HepG2 (cell line): ENCODE measurements at regions not wholly inside any gene's neighbourhood (a gene's known extent, or its start where the extent isn't known, plus 50 kb on each side); places are given as distances from the start of the nearest gene placed in this dataset.

ENCODE experiments used
- ELF1 ChIP-seq: sonication (generic); formaldehyde crosslinking; IDR thresholded peaks from 2 replicates; pipeline ENCODE4 v1.4.0; 2020; ENCODE audit warnings: missing genetic modification reagents
- ZC3H13 ChIP-seq: sonication (generic); formaldehyde crosslinking; IDR thresholded peaks from 2 replicates; pipeline ENCODE4 v1.8.1; 2023; ENCODE audit warnings: mild to moderate bottlenecking, missing genetic modification reagents, moderate library complexity
- ZNF264 ChIP-seq: sonication (generic); formaldehyde crosslinking; IDR thresholded peaks from 2 replicates; pipeline ENCODE4 v1.4.0; 2020; ENCODE audit warnings: missing genetic modification reagents
- ZNF556 ChIP-seq: sonication (generic); formaldehyde crosslinking; IDR thresholded peaks from 2 replicates; pipeline ENCODE4 v1.4.0; 2020; ENCODE audit warnings: mild to moderate bottlenecking, missing genetic modification reagents, borderline replicate concordance
- ZNF7 ChIP-seq: IDR thresholded peaks from 2 replicates; pipeline ENCODE4 v1.6.1; 2016; ENCODE audit warnings: missing biosample characterization, missing genetic modification reagents
- ZSCAN31 ChIP-seq: sonication (generic); formaldehyde crosslinking; IDR thresholded peaks from 2 replicates; pipeline ENCODE4 v1.5.0; 2020; ENCODE audit warnings: low read depth, mild to moderate bottlenecking, missing genetic modification reagents
- ZZZ3 ChIP-seq: sonication (generic); formaldehyde crosslinking; IDR thresholded peaks from 2 replicates; pipeline ENCODE4 v1.4.0; 2020; ENCODE audit warnings: missing genetic modification reagents, mild to moderate bottlenecking, borderline replicate concordance
- TF ChIP-seq, protein P1 (sequence below): sonication (generic); formaldehyde crosslinking; IDR thresholded peaks from 2 replicates; pipeline ENCODE4 v1.4.0; 2020; ENCODE audit warnings: mild to moderate bottlenecking, missing genetic modification reagents, borderline replicate concordance
- TF ChIP-seq, protein P2 (sequence below): sonication (generic); formaldehyde crosslinking; IDR thresholded peaks from 2 replicates; pipeline ENCODE4 v1.4.0; 2020; ENCODE audit warnings: missing genetic modification reagents
- TF ChIP-seq, protein P3 (sequence below): IDR thresholded peaks from 2 replicates; pipeline ENCODE4 v1.6.1; 2016; ENCODE audit warnings: low read depth, borderline replicate concordance
- TF ChIP-seq, protein P4 (sequence below): IDR thresholded peaks from 2 replicates; pipeline ENCODE4 v1.6.1; 2016; ENCODE audit warnings: mild to moderate bottlenecking
- TF ChIP-seq, protein P5 (sequence below): sonication (generic); formaldehyde crosslinking; IDR thresholded peaks from 2 replicates; pipeline ENCODE4 v1.8.1; 2023; ENCODE audit warnings: mild to moderate bottlenecking, missing genetic modification reagents
- TF ChIP-seq, protein P6 (sequence below): sonication (generic); formaldehyde crosslinking; IDR thresholded peaks from 2 replicates; pipeline ENCODE4 v1.4.0; 2020; ENCODE audit warnings: mild to moderate bottlenecking, missing genetic modification reagents
- TF ChIP-seq, protein P7 (sequence below): sonication (generic); formaldehyde crosslinking; IDR thresholded peaks from 2 replicates; pipeline ENCODE4 v1.5.1; 2020; ENCODE audit warnings: missing genetic modification reagents, mild to moderate bottlenecking, borderline replicate concordance

DNA sequence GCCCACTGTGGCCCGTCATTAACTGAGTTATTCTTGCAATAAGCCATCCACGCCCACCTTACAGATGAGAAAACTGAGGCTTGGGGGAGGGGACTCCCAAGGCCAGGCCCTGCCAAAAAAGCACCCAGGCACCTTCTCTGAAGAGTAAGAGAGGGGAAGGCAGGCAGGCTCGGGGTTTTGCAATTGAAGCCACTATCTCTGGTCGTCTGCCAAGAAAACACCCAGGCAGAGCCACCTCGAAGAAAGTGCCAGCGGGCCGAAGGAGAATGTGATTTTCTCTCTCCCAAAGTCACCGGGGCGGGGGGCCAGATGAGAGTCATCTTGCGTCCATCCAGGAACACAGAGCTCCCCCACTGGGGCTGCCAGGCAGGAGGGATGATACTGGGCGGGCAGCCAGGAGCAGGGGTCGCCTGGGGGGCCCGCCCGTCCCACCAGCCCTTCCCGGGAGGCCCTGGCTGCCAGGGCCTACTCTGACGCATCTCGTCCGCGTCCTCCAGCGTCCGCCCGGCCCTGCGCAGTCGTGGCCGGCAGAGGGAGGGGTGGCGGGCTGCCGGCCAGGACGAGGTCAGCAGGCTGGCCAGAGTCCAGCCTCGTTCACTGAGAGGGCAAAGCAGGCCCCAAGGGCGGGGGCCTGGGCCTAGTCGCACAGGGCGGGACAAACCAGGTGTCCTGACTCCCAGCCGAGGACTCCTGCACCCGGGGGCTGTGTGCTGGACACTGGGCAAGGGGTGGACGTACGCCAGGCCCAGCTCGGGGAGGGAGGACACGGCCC lies 74.3 kb downstream of the RFLNA start (continued):
- TF ChIP-seq, protein P1, sequence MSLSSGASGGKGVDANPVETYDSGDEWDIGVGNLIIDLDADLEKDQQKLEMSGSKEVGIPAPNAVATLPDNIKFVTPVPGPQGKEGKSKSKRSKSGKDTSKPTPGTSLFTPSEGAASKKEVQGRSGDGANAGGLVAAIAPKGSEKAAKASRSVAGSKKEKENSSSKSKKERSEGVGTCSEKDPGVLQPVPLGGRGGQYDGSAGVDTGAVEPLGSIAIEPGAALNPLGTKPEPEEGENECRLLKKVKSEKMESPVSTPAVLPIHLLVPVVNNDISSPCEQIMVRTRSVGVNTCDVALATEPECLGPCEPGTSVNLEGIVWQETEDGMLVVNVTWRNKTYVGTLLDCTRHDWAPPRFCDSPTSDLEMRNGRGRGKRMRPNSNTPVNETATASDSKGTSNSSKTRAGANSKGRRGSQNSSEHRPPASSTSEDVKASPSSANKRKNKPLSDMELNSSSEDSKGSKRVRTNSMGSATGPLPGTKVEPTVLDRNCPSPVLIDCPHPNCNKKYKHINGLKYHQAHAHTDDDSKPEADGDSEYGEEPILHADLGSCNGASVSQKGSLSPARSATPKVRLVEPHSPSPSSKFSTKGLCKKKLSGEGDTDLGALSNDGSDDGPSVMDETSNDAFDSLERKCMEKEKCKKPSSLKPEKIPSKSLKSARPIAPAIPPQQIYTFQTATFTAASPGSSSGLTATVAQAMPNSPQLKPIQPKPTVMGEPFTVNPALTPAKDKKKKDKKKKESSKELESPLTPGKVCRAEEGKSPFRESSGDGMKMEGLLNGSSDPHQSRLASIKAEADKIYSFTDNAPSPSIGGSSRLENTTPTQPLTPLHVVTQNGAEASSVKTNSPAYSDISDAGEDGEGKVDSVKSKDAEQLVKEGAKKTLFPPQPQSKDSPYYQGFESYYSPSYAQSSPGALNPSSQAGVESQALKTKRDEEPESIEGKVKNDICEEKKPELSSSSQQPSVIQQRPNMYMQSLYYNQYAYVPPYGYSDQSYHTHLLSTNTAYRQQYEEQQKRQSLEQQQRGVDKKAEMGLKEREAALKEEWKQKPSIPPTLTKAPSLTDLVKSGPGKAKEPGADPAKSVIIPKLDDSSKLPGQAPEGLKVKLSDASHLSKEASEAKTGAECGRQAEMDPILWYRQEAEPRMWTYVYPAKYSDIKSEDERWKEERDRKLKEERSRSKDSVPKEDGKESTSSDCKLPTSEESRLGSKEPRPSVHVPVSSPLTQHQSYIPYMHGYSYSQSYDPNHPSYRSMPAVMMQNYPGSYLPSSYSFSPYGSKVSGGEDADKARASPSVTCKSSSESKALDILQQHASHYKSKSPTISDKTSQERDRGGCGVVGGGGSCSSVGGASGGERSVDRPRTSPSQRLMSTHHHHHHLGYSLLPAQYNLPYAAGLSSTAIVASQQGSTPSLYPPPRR (CRISPR knock-in tag), result peak; percentile 88
- TF ChIP-seq, protein P2, sequence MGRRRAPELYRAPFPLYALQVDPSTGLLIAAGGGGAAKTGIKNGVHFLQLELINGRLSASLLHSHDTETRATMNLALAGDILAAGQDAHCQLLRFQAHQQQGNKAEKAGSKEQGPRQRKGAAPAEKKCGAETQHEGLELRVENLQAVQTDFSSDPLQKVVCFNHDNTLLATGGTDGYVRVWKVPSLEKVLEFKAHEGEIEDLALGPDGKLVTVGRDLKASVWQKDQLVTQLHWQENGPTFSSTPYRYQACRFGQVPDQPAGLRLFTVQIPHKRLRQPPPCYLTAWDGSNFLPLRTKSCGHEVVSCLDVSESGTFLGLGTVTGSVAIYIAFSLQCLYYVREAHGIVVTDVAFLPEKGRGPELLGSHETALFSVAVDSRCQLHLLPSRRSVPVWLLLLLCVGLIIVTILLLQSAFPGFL (CRISPR knock-in tag), result no peak
- TF ChIP-seq, protein P3, sequence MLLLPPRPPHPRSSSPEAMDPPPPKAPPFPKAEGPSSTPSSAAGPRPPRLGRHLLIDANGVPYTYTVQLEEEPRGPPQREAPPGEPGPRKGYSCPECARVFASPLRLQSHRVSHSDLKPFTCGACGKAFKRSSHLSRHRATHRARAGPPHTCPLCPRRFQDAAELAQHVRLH, result no peak
- TF ChIP-seq, protein P4, sequence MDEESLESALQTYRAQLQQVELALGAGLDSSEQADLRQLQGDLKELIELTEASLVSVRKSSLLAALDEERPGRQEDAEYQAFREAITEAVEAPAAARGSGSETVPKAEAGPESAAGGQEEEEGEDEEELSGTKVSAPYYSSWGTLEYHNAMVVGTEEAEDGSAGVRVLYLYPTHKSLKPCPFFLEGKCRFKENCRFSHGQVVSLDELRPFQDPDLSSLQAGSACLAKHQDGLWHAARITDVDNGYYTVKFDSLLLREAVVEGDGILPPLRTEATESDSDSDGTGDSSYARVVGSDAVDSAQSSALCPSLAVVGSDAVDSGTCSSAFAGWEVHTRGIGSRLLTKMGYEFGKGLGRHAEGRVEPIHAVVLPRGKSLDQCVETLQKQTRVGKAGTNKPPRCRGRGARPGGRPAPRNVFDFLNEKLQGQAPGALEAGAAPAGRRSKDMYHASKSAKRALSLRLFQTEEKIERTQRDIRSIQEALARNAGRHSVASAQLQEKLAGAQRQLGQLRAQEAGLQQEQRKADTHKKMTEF, result peak; percentile 83
- peak; percentile 62; the same call in 1 of the 2 replicates for TF ChIP-seq ZNF264 (CRISPR knock-in tag)
- TF ChIP-seq, protein P5, sequence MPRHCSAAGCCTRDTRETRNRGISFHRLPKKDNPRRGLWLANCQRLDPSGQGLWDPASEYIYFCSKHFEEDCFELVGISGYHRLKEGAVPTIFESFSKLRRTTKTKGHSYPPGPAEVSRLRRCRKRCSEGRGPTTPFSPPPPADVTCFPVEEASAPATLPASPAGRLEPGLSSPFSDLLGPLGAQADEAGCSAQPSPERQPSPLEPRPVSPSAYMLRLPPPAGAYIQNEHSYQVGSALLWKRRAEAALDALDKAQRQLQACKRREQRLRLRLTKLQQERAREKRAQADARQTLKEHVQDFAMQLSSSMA (CRISPR knock-in tag), result 0 out of 2 replicates have a peak, but pooled peaks have one; percentile 27
- 0 out of 2 replicates have a peak, but pooled peaks have one; percentile 45 for TF ChIP-seq ZC3H13 (CRISPR knock-in tag)
- no peak for TF ChIP-seq ZNF7 (CRISPR knock-in tag)
- TF ChIP-seq ZNF556, result peak; percentile 95
- TF ChIP-seq, protein P6, sequence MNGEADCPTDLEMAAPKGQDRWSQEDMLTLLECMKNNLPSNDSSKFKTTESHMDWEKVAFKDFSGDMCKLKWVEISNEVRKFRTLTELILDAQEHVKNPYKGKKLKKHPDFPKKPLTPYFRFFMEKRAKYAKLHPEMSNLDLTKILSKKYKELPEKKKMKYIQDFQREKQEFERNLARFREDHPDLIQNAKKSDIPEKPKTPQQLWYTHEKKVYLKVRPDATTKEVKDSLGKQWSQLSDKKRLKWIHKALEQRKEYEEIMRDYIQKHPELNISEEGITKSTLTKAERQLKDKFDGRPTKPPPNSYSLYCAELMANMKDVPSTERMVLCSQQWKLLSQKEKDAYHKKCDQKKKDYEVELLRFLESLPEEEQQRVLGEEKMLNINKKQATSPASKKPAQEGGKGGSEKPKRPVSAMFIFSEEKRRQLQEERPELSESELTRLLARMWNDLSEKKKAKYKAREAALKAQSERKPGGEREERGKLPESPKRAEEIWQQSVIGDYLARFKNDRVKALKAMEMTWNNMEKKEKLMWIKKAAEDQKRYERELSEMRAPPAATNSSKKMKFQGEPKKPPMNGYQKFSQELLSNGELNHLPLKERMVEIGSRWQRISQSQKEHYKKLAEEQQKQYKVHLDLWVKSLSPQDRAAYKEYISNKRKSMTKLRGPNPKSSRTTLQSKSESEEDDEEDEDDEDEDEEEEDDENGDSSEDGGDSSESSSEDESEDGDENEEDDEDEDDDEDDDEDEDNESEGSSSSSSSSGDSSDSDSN (CRISPR knock-in tag), result peak; percentile 94
- peak; percentile 85 for TF ChIP-seq ZZZ3 (CRISPR knock-in tag)
- peak; percentile 41; the same call in 1 of the 2 replicates for TF ChIP-seq ELF1 (CRISPR knock-in tag)
- TF ChIP-seq, protein P7, sequence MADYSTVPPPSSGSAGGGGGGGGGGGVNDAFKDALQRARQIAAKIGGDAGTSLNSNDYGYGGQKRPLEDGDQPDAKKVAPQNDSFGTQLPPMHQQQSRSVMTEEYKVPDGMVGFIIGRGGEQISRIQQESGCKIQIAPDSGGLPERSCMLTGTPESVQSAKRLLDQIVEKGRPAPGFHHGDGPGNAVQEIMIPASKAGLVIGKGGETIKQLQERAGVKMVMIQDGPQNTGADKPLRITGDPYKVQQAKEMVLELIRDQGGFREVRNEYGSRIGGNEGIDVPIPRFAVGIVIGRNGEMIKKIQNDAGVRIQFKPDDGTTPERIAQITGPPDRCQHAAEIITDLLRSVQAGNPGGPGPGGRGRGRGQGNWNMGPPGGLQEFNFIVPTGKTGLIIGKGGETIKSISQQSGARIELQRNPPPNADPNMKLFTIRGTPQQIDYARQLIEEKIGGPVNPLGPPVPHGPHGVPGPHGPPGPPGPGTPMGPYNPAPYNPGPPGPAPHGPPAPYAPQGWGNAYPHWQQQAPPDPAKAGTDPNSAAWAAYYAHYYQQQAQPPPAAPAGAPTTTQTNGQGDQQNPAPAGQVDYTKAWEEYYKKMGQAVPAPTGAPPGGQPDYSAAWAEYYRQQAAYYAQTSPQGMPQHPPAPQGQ, result no peak
- TF ChIP-seq ZSCAN31 (CRISPR knock-in tag), result no peak; the same call in 1 of the 2 replicates
